ENCODE measurements at regions not wholly inside any gene's neighbourhood (a gene's known extent, or its start where the extent isn't known, plus 50 kb on each side); places are given as distances from the start of the nearest gene placed in this dataset.

DNA sequence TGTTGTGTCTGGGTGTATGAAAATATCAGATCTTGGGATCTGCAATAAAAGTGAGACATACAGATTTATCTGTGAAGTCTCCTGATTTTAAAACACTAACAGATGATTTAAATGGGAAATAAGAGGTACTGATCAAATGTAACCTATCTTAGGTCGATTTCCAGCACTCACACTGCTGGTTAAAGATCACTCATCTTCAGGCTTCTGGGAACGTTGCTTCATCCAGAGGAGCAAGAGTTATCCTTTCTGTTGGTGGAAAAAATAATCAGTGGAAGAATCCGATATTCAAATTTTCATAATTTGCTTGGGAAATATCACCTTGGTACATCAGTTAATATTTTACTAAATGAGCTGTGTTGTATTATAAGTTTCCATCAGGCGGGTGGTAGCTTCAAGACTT is 876.8 kb upstream of the WWC1 start:
- Histone ChIP-seq H3K4me1 (ENCODE audit: control insufficient read depth in 2 of 2, insufficient read depth in 2 of 2, low read length in 2 of 2) (no peaks in the 10 kb centered on the region), H3K79me2 (ENCODE audit: control insufficient read depth, insufficient read depth, low read length) (no peaks in the 10 kb centered on the region), H3K9ac (ENCODE audit: low read length) (no peak overlapping the region), H3K4me3 (ENCODE audit: control extremely low read depth in 1 of 5, extremely low read depth in 1 of 5, insufficient read depth in 1 of 5, low read depth in 2 of 5, low read length in 4 of 5) (no peak overlapping the region), H3K9me3 (ENCODE audit: control extremely low read depth in 1 of 3, control insufficient read depth in 2 of 3, insufficient read depth in 1 of 3, low read length in 2 of 3) (no peaks in the 10 kb centered on the region), H3K36me3 (replicated peaks in 1 of 2; ENCODE audit: control extremely low read depth in 1 of 2, control insufficient read depth in 1 of 2, extremely low read depth in 1 of 2, insufficient read depth in 2 of 2, low read length in 1 of 2) (no peaks in the 10 kb centered on the region), H4K20me1 (ENCODE audit: control insufficient read depth, insufficient read depth, low read length, poor library complexity, severe bottlenecking) (no peaks in the 10 kb centered on the region), H2AFZ (ENCODE audit: insufficient read depth, low read depth, low read length, poor library complexity, severe bottlenecking) (no peak overlapping the region), H3K27me3 (replicated peaks in 1 of 4; ENCODE audit: control extremely low read depth in 1 of 4, control insufficient read depth in 3 of 4, insufficient read depth in 4 of 4, low read length in 3 of 4) (no peaks in the 10 kb centered on the region), H3K27ac (ENCODE audit: low read length in 2 of 2) (no peak overlapping the region), H3K4me2 (replicated peaks; ENCODE audit: low read depth, low read length, poor library complexity, severe bottlenecking) (no peak overlapping the region)
- CTCF ChIA-PET = no interaction called here
- no peaks in the 10 kb centered on the region for H3K4me1 Mint-ChIP-seq
- H3K4me3 Mint-ChIP-seq = no peak overlapping the region
- TF ChIP-seq, protein P1, sequence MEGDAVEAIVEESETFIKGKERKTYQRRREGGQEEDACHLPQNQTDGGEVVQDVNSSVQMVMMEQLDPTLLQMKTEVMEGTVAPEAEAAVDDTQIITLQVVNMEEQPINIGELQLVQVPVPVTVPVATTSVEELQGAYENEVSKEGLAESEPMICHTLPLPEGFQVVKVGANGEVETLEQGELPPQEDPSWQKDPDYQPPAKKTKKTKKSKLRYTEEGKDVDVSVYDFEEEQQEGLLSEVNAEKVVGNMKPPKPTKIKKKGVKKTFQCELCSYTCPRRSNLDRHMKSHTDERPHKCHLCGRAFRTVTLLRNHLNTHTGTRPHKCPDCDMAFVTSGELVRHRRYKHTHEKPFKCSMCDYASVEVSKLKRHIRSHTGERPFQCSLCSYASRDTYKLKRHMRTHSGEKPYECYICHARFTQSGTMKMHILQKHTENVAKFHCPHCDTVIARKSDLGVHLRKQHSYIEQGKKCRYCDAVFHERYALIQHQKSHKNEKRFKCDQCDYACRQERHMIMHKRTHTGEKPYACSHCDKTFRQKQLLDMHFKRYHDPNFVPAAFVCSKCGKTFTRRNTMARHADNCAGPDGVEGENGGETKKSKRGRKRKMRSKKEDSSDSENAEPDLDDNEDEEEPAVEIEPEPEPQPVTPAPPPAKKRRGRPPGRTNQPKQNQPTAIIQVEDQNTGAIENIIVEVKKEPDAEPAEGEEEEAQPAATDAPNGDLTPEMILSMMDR (IDR thresholded peaks at IDR 0.05) = no peak
- no peak for TF ChIP-seq EZH2 (IDR thresholded peaks at IDR 0.05; ENCODE audit: borderline replicate concordance, insufficient read depth, low read depth, low read length, poor library complexity, severe bottlenecking)
- WGBS (ENCODE audit: insufficient coverage) = no CpG with 5 or more reads among the region's 4 CpGs
- no peaks in the 10 kb centered on the region for H3K27me3 Mint-ChIP-seq
- POLR2A ChIA-PET = no interaction called here
- intact Hi-C loops (cut with micrococcal nuclease) = no loop called here
- no peak for ATAC-seq (ENCODE audit: low read depth)
- no peak for DNase-seq
- H3K27ac Mint-ChIP-seq = no peak overlapping the region
- peaks cover 4% of the 10 kb centered on the region for H3K9me3 Mint-ChIP-seq (ENCODE audit: insufficient read depth)

DNA sequence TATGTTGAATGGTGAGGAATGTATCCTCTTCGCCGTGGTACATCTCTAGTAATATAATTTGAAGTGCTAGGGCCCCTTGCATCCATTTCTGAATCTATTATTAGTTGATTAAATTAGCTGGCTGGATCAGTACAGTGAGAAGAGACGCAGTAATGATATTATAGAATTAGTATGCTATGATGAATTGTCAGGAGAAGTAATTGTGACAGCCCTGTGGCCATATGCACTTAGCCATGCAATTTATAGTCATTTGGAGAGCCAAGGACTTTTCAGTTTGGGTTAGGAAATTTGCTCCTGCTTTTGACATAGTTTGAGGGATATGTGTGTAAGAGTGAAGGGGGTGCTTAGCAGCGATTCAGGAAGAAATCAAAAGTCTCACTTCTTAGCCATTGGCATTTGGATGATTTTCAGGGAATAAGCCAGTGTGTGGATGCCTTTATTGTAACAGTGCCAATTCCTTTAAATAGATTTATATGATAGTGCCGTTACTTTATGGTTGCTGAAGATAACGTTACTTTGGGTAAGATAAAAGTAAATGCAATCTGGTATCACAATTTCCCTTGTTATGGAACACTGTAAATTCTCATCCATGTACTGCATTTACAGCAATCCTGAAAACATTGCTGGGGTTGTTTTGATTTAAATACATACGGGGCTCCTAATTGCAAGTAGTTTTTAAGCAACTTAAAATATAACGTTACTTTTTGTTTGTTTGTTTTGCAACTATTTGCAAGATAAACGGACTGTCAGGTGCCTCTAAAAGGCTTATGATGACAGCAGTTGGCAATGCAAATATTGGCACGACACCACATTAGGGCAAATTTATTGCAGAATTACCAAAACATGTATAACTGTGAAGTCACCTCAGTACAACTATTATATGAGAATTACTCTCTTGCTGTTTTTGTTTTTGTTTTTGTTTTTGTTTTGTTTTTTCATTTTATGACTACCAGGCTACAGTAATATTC is 875.4 kb upstream of the WWC1 start:
- no peak for ATAC-seq (ENCODE audit: low read depth)

More for the DNA sequence above, 875.4 kb upstream of the WWC1 start:
- H3K27me3 ChIP-seq (replicated peaks in 1 of 4; ENCODE audit: control extremely low read depth in 1 of 4, control insufficient read depth in 3 of 4, insufficient read depth in 4 of 4, low read length in 3 of 4) = no peaks in the 10 kb centered on the region
- no peak overlapping the region for H3K4me3 Mint-ChIP-seq
- no peak overlapping the region for H2AFZ ChIP-seq (ENCODE audit: insufficient read depth, low read depth, low read length, poor library complexity, severe bottlenecking)
- no peak for TF ChIP-seq EZH2 (IDR thresholded peaks at IDR 0.05; ENCODE audit: borderline replicate concordance, insufficient read depth, low read depth, low read length, poor library complexity, severe bottlenecking)
- TF ChIP-seq, protein P1 (IDR thresholded peaks at IDR 0.05) = no peak
- no peak overlapping the region for H3K27ac Mint-ChIP-seq
- H3K4me1 ChIP-seq (ENCODE audit: control insufficient read depth in 2 of 2, insufficient read depth in 2 of 2, low read length in 2 of 2) = no peaks in the 10 kb centered on the region
- no peaks in the 10 kb centered on the region for H3K27me3 Mint-ChIP-seq
- H3K79me2 ChIP-seq (ENCODE audit: control insufficient read depth, insufficient read depth, low read length) = no peaks in the 10 kb centered on the region
- no peak overlapping the region for H3K4me2 ChIP-seq (replicated peaks; ENCODE audit: low read depth, low read length, poor library complexity, severe bottlenecking)
- no peaks in the 10 kb centered on the region for H3K4me1 Mint-ChIP-seq
- no peak overlapping the region for H3K9ac ChIP-seq (ENCODE audit: low read length)
- no peak for DNase-seq
- no peak overlapping the region for H3K4me3 ChIP-seq (ENCODE audit: control extremely low read depth in 1 of 5, extremely low read depth in 1 of 5, insufficient read depth in 1 of 5, low read depth in 2 of 5, low read length in 4 of 5)
- H3K36me3 ChIP-seq (replicated peaks in 1 of 2; ENCODE audit: control extremely low read depth in 1 of 2, control insufficient read depth in 1 of 2, extremely low read depth in 1 of 2, insufficient read depth in 2 of 2, low read length in 1 of 2) = no peaks in the 10 kb centered on the region
- intact Hi-C loops (cut with micrococcal nuclease) = no loop called here
- ChIA-PET CTCF (no interaction called here), POLR2A (no interaction called here)
- 95% methylated on average over 2 of the region's 10 CpGs for WGBS (ENCODE audit: insufficient coverage)
- no peaks in the 10 kb centered on the region for H4K20me1 ChIP-seq (ENCODE audit: control insufficient read depth, insufficient read depth, low read length, poor library complexity, severe bottlenecking)
- H3K9me3 ChIP-seq (ENCODE audit: control extremely low read depth in 1 of 3, control insufficient read depth in 2 of 3, insufficient read depth in 1 of 3, low read length in 2 of 3) = no peaks in the 10 kb centered on the region
- peaks cover 4% of the 10 kb centered on the region for H3K9me3 Mint-ChIP-seq (ENCODE audit: insufficient read depth)
- no peak overlapping the region for H3K27ac ChIP-seq (ENCODE audit: low read length in 2 of 2)
